ENCODE measurements at regions not wholly inside any gene's neighbourhood (a gene's known extent, or its start where the extent isn't known, plus 50 kb on each side); places are given as distances from the start of the nearest gene placed in this dataset.

GRCh38 chr11:92107331-92107730 is 117.3 kb upstream of the FAT3 start:
- Histone ChIP-seq H3K4me2 (ENCODE audit: low read length) (no peak overlapping the region), H3K4me1 (ENCODE audit: control insufficient read depth, low read length) (no peaks in the 10 kb centered on the region), H3F3A (ENCODE audit: control insufficient read depth, insufficient read depth) (no peaks in the 10 kb centered on the region), H3K79me2 (ENCODE audit: control insufficient read depth, low read length) (no peaks in the 10 kb centered on the region), H3K27me3 (ENCODE audit: control insufficient read depth, low read length) (no peaks in the 10 kb centered on the region), H3K9me2 (replicated peaks; ENCODE audit: control insufficient read depth, low read length) (no peaks in the 10 kb centered on the region), H3K27ac (ENCODE audit: low read depth, low read length) (no peak overlapping the region), H4K20me1 (ENCODE audit: control insufficient read depth, insufficient read depth, low read depth, low read length) (no peaks in the 10 kb centered on the region), H3K36me3 (ENCODE audit: control insufficient read depth, low read length) (no peaks in the 10 kb centered on the region), H3K9me3 (ENCODE audit: control insufficient read depth, insufficient read depth, low read length) (no peaks in the 10 kb centered on the region), H3K4me3 (ENCODE audit: low read length) (no peak overlapping the region)
- TF ChIP-seq, protein P1, sequence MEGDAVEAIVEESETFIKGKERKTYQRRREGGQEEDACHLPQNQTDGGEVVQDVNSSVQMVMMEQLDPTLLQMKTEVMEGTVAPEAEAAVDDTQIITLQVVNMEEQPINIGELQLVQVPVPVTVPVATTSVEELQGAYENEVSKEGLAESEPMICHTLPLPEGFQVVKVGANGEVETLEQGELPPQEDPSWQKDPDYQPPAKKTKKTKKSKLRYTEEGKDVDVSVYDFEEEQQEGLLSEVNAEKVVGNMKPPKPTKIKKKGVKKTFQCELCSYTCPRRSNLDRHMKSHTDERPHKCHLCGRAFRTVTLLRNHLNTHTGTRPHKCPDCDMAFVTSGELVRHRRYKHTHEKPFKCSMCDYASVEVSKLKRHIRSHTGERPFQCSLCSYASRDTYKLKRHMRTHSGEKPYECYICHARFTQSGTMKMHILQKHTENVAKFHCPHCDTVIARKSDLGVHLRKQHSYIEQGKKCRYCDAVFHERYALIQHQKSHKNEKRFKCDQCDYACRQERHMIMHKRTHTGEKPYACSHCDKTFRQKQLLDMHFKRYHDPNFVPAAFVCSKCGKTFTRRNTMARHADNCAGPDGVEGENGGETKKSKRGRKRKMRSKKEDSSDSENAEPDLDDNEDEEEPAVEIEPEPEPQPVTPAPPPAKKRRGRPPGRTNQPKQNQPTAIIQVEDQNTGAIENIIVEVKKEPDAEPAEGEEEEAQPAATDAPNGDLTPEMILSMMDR (IDR thresholded peaks at IDR 0.05; ENCODE audit: low read depth, low read length, poor library complexity, severe bottlenecking) = no peak
- TF ChIP-seq EZH2phosphoT487 (IDR thresholded peaks at IDR 0.05; ENCODE audit: borderline replicate concordance, low read length) = no peak

DNA sequence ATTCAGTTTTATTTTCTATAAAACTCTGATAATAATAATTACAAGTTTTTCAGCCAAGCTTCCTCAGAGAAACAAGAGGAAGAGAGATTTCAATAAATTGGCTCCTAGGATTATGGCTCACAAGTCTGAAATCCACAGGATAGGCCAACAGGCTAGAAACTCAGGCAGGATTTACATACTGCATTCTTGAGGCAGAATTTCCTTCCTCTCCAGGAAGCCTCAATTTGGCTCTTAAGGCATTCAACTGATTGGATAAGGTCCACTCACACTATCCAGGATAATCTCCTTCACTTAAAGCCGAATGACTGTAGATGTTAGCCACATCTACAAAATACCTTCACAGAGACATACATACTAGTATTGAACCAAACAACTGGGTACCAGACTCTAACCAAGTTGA is 120.3 kb upstream of the FAT3 start:
- H3K27me3 ChIP-seq (ENCODE audit: control insufficient read depth, low read length) = no peaks in the 10 kb centered on the region
- H3K36me3 ChIP-seq (ENCODE audit: control insufficient read depth, low read length) = no peaks in the 10 kb centered on the region
- no peak overlapping the region for H3K27ac ChIP-seq (ENCODE audit: low read depth, low read length)

DNA sequence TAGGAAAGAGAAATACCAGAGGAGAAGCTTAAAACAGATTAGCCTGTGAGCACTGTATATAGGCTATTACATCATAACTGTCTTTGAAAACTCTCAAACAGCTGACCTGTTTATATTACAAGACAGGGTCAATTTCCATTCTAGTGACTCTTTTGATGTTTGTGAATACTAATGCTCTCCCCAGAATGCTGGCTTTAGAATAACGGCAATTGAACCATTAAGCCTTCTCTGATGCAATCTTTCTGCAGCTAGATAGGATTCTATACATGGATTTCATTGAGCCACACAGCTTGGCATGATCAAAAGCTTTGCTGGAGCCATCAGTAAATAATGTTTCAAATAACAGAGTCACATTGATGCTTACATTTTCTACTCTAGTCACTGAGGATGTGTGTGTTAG is 122.7 kb upstream of the FAT3 start:
- H3K27me3 ChIP-seq (ENCODE audit: control insufficient read depth, low read length) = no peaks in the 10 kb centered on the region
- no peak overlapping the region for H3K4me3 ChIP-seq (ENCODE audit: low read length)
- no peaks in the 10 kb centered on the region for H3K79me2 ChIP-seq (ENCODE audit: control insufficient read depth, low read length)
- no peaks in the 10 kb centered on the region for H3K36me3 ChIP-seq (ENCODE audit: control insufficient read depth, low read length)
- no peaks in the 10 kb centered on the region for H3F3A ChIP-seq (ENCODE audit: control insufficient read depth, insufficient read depth)
- no peaks in the 10 kb centered on the region for H3K9me3 ChIP-seq (ENCODE audit: control insufficient read depth, insufficient read depth, low read length)
- H3K27ac ChIP-seq (ENCODE audit: low read depth, low read length) = no peak overlapping the region
- H3K9me2 ChIP-seq (replicated peaks; ENCODE audit: control insufficient read depth, low read length) = no peaks in the 10 kb centered on the region
- H3K4me1 ChIP-seq (ENCODE audit: control insufficient read depth, low read length) = no peaks in the 10 kb centered on the region
- H3K4me2 ChIP-seq (ENCODE audit: low read length) = no peak overlapping the region
- no peak for TF ChIP-seq EZH2phosphoT487 (IDR thresholded peaks at IDR 0.05; ENCODE audit: borderline replicate concordance, low read length)
- TF ChIP-seq, protein P1 (IDR thresholded peaks at IDR 0.05; ENCODE audit: low read depth, low read length, poor library complexity, severe bottlenecking) = no peak
- no peaks in the 10 kb centered on the region for H4K20me1 ChIP-seq (ENCODE audit: control insufficient read depth, insufficient read depth, low read depth, low read length)

More for the DNA sequence above, 120.3 kb upstream of the FAT3 start:
- Histone ChIP-seq H3F3A (ENCODE audit: control insufficient read depth, insufficient read depth) (no peaks in the 10 kb centered on the region), H3K4me2 (ENCODE audit: low read length) (no peak overlapping the region), H3K4me3 (ENCODE audit: low read length) (no peak overlapping the region), H3K79me2 (ENCODE audit: control insufficient read depth, low read length) (no peaks in the 10 kb centered on the region), H3K9me2 (replicated peaks; ENCODE audit: control insufficient read depth, low read length) (no peaks in the 10 kb centered on the region), H3K9me3 (ENCODE audit: control insufficient read depth, insufficient read depth, low read length) (no peaks in the 10 kb centered on the region), H4K20me1 (ENCODE audit: control insufficient read depth, insufficient read depth, low read depth, low read length) (no peaks in the 10 kb centered on the region), H3K4me1 (ENCODE audit: control insufficient read depth, low read length) (no peaks in the 10 kb centered on the region)
- no peak for TF ChIP-seq EZH2phosphoT487 (IDR thresholded peaks at IDR 0.05; ENCODE audit: borderline replicate concordance, low read length)
- TF ChIP-seq, protein P1 (IDR thresholded peaks at IDR 0.05; ENCODE audit: low read depth, low read length, poor library complexity, severe bottlenecking) = no peak

GRCh38 chr11:92099183-92099582 is 125.4 kb upstream of the FAT3 start:
- H3K36me3 ChIP-seq (ENCODE audit: control insufficient read depth, low read length) = no peaks in the 10 kb centered on the region
- no peaks in the 10 kb centered on the region for H3K27me3 ChIP-seq (ENCODE audit: control insufficient read depth, low read length)
- H3K4me2 ChIP-seq (ENCODE audit: low read length) = no peak overlapping the region
- H3K4me3 ChIP-seq (ENCODE audit: low read length) = no peak overlapping the region
- no peaks in the 10 kb centered on the region for H3K9me2 ChIP-seq (replicated peaks; ENCODE audit: control insufficient read depth, low read length)
- H3K27ac ChIP-seq (ENCODE audit: low read depth, low read length) = no peak overlapping the region
- no peaks in the 10 kb centered on the region for H4K20me1 ChIP-seq (ENCODE audit: control insufficient read depth, insufficient read depth, low read depth, low read length)
- no peaks in the 10 kb centered on the region for H3K4me1 ChIP-seq (ENCODE audit: control insufficient read depth, low read length)
- H3F3A ChIP-seq (ENCODE audit: control insufficient read depth, insufficient read depth) = no peaks in the 10 kb centered on the region
- no peaks in the 10 kb centered on the region for H3K9me3 ChIP-seq (ENCODE audit: control insufficient read depth, insufficient read depth, low read length)
- no peak for TF ChIP-seq EZH2phosphoT487 (IDR thresholded peaks at IDR 0.05; ENCODE audit: borderline replicate concordance, low read length)
- TF ChIP-seq, protein P1 (IDR thresholded peaks at IDR 0.05; ENCODE audit: low read depth, low read length, poor library complexity, severe bottlenecking) = no peak
- H3K79me2 ChIP-seq (ENCODE audit: control insufficient read depth, low read length) = no peaks in the 10 kb centered on the region

Measured in DOHH2 (cell line).